HEK293T (cell line): ENCODE measurements at regions not wholly inside any gene's neighbourhood (a gene's known extent, or its start where the extent isn't known, plus 50 kb on each side); places are given as distances from the start of the nearest gene placed in this dataset.

Source experiments
- FOXA1 ChIP-seq: fragments of 450-650 bp; IDR thresholded peaks from 2 replicates; pipeline ENCODE4 v1.6.1; 2016; ENCODE audit warnings: mild to moderate bottlenecking
- L3MBTL2 ChIP-seq: fragments of 450-650 bp; conservative IDR thresholded peaks from 2 replicates; pipeline ENCODE4 v1.6.1; 2016; ENCODE audit warnings: mild to moderate bottlenecking

GRCh38 chr22:47409539-47410275 is 647.3 kb downstream of the TBC1D22A start:
- TF ChIP-seq FOXA1, result no peak
- TF ChIP-seq L3MBTL2, result no peak
